Activated naive CD4-positive, alpha-beta T cell treated with anti-CD3 and anti-CD28 coated beads for 36 hours (primary cell): ENCODE measurements at regions not wholly inside any gene's neighbourhood (a gene's known extent, or its start where the extent isn't known, plus 50 kb on each side); places are given as distances from the start of the nearest gene placed in this dataset.

Experiments used
- CTCF ChIA-PET: fragments of 350-600 bp; sonication (Branson Sonifier 250); formaldehyde crosslinking; loops from one replicate; lab custom pipeline; 2021; ENCODE audit warnings: antibody characterized with exemption; lab: Charles Lee
- DNase-seq: peaks from one replicate; pipeline ENCODE4 v3.0.0-alpha.2; 2020
- H3K27ac Mint-ChIP-seq: one replicate; pipeline ENCODE4 v1.8.0; 2021; ENCODE audit warnings: mild to moderate bottlenecking, mixed read lengths
- H3K27me3 Mint-ChIP-seq: one replicate; pipeline ENCODE4 v1.8.0; 2021; ENCODE audit warnings: low read depth, mixed read lengths
- H3K36me3 Mint-ChIP-seq: one replicate; pipeline ENCODE4 v1.8.0; 2021; ENCODE audit warnings: low read depth, mixed read lengths
- H3K4me1 Mint-ChIP-seq: one replicate; pipeline ENCODE4 v1.8.0; 2021; ENCODE audit warnings: low read depth, mixed read lengths
- H3K4me3 Mint-ChIP-seq: one replicate; pipeline ENCODE4 v1.8.0; 2021; ENCODE audit warnings: mild to moderate bottlenecking, moderate library complexity, mixed read lengths
- H3K9me3 Mint-ChIP-seq: one replicate; pipeline ENCODE4 v1.8.0; 2021; ENCODE audit warnings: mixed read lengths
- intact Hi-C: fragments of 100-400 bp; cut with micrococcal nuclease; formaldehyde crosslinking; loops from one replicate; pipeline ENCODE4 v1.15.1; 2023

- H3K4me1 Mint-ChIP-seq = no peaks in the 10 kb centered on the region
- intact Hi-C loops = no loop called here
- no peak overlapping the region for H3K27ac Mint-ChIP-seq
- H3K27me3 Mint-ChIP-seq = no peaks in the 10 kb centered on the region
- H3K4me3 Mint-ChIP-seq = no peak overlapping the region
- CTCF ChIA-PET = no interaction called here
- DNase-seq = no peak
- H3K36me3 Mint-ChIP-seq = no peaks in the 10 kb centered on the region
- H3K9me3 Mint-ChIP-seq = no peaks in the 10 kb centered on the region
Observed at GRCh38 chr1:93738075-93738622, 56.5 kb upstream of the BCAR3 start.

GRCh38 chr1:93735722-93736121, 54.1 kb upstream of the BCAR3 start:
- Mint-ChIP-seq H3K4me3 (no peak overlapping the region), H3K27me3 (no peaks in the 10 kb centered on the region), H3K4me1 (no peaks in the 10 kb centered on the region), H3K36me3 (no peaks in the 10 kb centered on the region), H3K9me3 (no peaks in the 10 kb centered on the region), H3K27ac (no peak overlapping the region)
- DNase-seq = no peak
- intact Hi-C loops = no loop called here
- CTCF ChIA-PET = interaction anchor here (0.6 to 1.5 kb wide), 2 partner anchors 128 to 339 kb away, joined by 4 to 5 read pairs; no protein-coding TSS in a partner anchor

- DNase-seq = no peak
- no peak overlapping the region for H3K27ac Mint-ChIP-seq
- CTCF ChIA-PET = interaction anchor here (0.7 to 1.5 kb wide), 2 partner anchors 56 to 128 kb away, joined by 3 to 5 read pairs; no protein-coding TSS in a partner anchor
- H3K4me1 Mint-ChIP-seq = no peaks in the 10 kb centered on the region
- intact Hi-C loops = no loop called here
- H3K4me3 Mint-ChIP-seq = no peak overlapping the region
- H3K36me3 Mint-ChIP-seq = no peaks in the 10 kb centered on the region
- H3K27me3 Mint-ChIP-seq = no peaks in the 10 kb centered on the region
- H3K9me3 Mint-ChIP-seq = no peaks in the 10 kb centered on the region
Observed at GRCh38 chr1:93734999-93735398, 53.4 kb upstream of the BCAR3 start.

- intact Hi-C loops = no loop called here
- CTCF ChIA-PET = no interaction called here
- Mint-ChIP-seq H3K27ac (no peak overlapping the region), H3K4me1 (no peaks in the 10 kb centered on the region), H3K27me3 (no peaks in the 10 kb centered on the region), H3K4me3 (no peak overlapping the region), H3K9me3 (no peaks in the 10 kb centered on the region), H3K36me3 (no peaks in the 10 kb centered on the region)
- DNase-seq = no peak
Observed at GRCh38 chr1:93733340-93733739, 51.7 kb upstream of the BCAR3 start.

- CTCF ChIA-PET = no interaction called here
- no peak for DNase-seq
- intact Hi-C loops = no loop called here
Observed at GRCh38 chr1:93732514-93732913, 50.9 kb upstream of the BCAR3 start.

More at GRCh38 chr1:93732514-93732913, 50.9 kb upstream of the BCAR3 start:
- Mint-ChIP-seq H3K9me3 (no peaks in the 10 kb centered on the region), H3K27me3 (no peaks in the 10 kb centered on the region), H3K4me3 (no peak overlapping the region), H3K36me3 (no peaks in the 10 kb centered on the region), H3K27ac (no peak overlapping the region), H3K4me1 (no peaks in the 10 kb centered on the region)
